SK-N-SH treated with all-trans-retinoic acid at 6 μM for 48 hours (cell line): ENCODE measurements at regions not wholly inside any gene's neighbourhood (a gene's known extent, or its start where the extent isn't known, plus 50 kb on each side); places are given as distances from the start of the nearest gene placed in this dataset.
A peak's percentile ranks its signal among the peaks of the same experiment; 100 is the strongest.

Source experiments
- ATAC-seq: fragments of 200-7000 bp; cut with Tn5 transposase; 3 replicates; pipeline ENCODE4 v1.9.1; 2020; ENCODE audit warnings: mild to moderate bottlenecking, moderate library complexity
- ARNTL ChIP-seq: fragments of 450-650 bp; formaldehyde crosslinking; IDR thresholded peaks from 2 replicates; pipeline ENCODE4 v1.5.0; 2020; ENCODE audit warnings: low read depth, mild to moderate bottlenecking, moderate library complexity, borderline replicate concordance
- BACH2 ChIP-seq: fragments of 250-450 bp; sonication (Bioruptor Pico); IDR thresholded peaks from 2 replicates; pipeline ENCODE4 v1.9.0; 2021; ENCODE audit warnings: mild to moderate bottlenecking, borderline replicate concordance
- CREB5 ChIP-seq: fragments of 250-450 bp; sonication (Bioruptor Pico); IDR thresholded peaks from 2 replicates; pipeline ENCODE4 v1.5.1; 2020; ENCODE audit warnings: low read depth, mild to moderate bottlenecking, moderate library complexity
- ESRRG ChIP-seq: fragments of 250-450 bp; sonication (Bioruptor Pico); IDR thresholded peaks from 2 replicates; pipeline ENCODE4 v1.6.1; 2021; ENCODE audit warnings: mild to moderate bottlenecking
- GLIS3 ChIP-seq: fragments of 250-450 bp; sonication (Bioruptor Pico); IDR thresholded peaks from 2 replicates; pipeline ENCODE4 v1.5.0; 2020; ENCODE audit warnings: mild to moderate bottlenecking, moderate library complexity
- ISL1 ChIP-seq: fragments of 250-450 bp; sonication (Bioruptor Pico); IDR thresholded peaks from 2 replicates; pipeline ENCODE4 v2.1.2; 2022; ENCODE audit warnings: mild to moderate bottlenecking, moderate library complexity
- OSR1 ChIP-seq: fragments of 250-450 bp; sonication (Bioruptor Pico); IDR thresholded peaks from 2 replicates; pipeline ENCODE4 v1.8.0; 2022; ENCODE audit warnings: moderate library complexity, mild to moderate bottlenecking, inconsistent platforms
- PPARA ChIP-seq: fragments of 250-450 bp; sonication (Bioruptor Pico); IDR thresholded peaks from 2 replicates; pipeline ENCODE4 v1.5.0; 2020; ENCODE audit warnings: mild to moderate bottlenecking, borderline replicate concordance
- SNAI2 ChIP-seq: fragments of 250-450 bp; sonication (Bioruptor Pico); IDR thresholded peaks from 2 replicates; pipeline ENCODE4 v1.5.0; 2020; ENCODE audit warnings: mild to moderate bottlenecking, moderate library complexity
- TCF4 ChIP-seq: fragments of 250-450 bp; sonication (Bioruptor Pico); IDR thresholded peaks from 2 replicates; pipeline ENCODE4 v1.8.0; 2021; ENCODE audit warnings: mild to moderate bottlenecking, moderate library complexity, borderline replicate concordance
- ZC3H10 ChIP-seq: fragments of 250-450 bp; sonication (Bioruptor Pico); IDR thresholded peaks from 2 replicates; pipeline ENCODE4 v1.5.1; 2021; ENCODE audit warnings: mild to moderate bottlenecking, moderate library complexity
- ZFP3 ChIP-seq: fragments of 250-450 bp; sonication (Bioruptor Pico); IDR thresholded peaks from 2 replicates; pipeline ENCODE4 v1.5.0; 2020; ENCODE audit warnings: mild to moderate bottlenecking, moderate library complexity
- ZFP30 ChIP-seq: fragments of 450-650 bp; formaldehyde crosslinking; IDR thresholded peaks from 2 replicates; pipeline ENCODE4 v1.5.0; 2022; ENCODE audit warnings: mild to moderate bottlenecking, moderate library complexity
- ZNF565 ChIP-seq: fragments of 450-650 bp; formaldehyde crosslinking; conservative IDR thresholded peaks from 2 replicates; pipeline ENCODE4 v1.5.0; 2020; ENCODE audit warnings: low read depth, mild to moderate bottlenecking, moderate library complexity
- ZNF70 ChIP-seq: fragments of 450-650 bp; formaldehyde crosslinking; IDR thresholded peaks from 2 replicates; pipeline ENCODE4 v1.5.0; 2020; ENCODE audit warnings: mild to moderate bottlenecking, moderate library complexity
- ZNF8 ChIP-seq: fragments of 450-650 bp; formaldehyde crosslinking; IDR thresholded peaks from 2 replicates; pipeline ENCODE4 v1.5.0; 2020; ENCODE audit warnings: mild to moderate bottlenecking, moderate library complexity
- TF ChIP-seq, protein P1 (sequence below): fragments of 250-450 bp; sonication (Bioruptor Pico); IDR thresholded peaks from 2 replicates; pipeline ENCODE4 v1.5.1; 2021; ENCODE audit warnings: mild to moderate bottlenecking, moderate library complexity
- TF ChIP-seq, protein P2 (sequence below): fragments of 250-450 bp; sonication (Bioruptor Pico); IDR thresholded peaks from 2 replicates; pipeline ENCODE4 v1.8.0; 2020; ENCODE audit warnings: mild to moderate bottlenecking, moderate library complexity, borderline replicate concordance
- TF ChIP-seq, protein P3 (sequence below): fragments of 250-450 bp; sonication (Bioruptor Pico); IDR thresholded peaks from 2 replicates; pipeline ENCODE4 v1.5.0; 2020; ENCODE audit warnings: mild to moderate bottlenecking, moderate library complexity

- TF ChIP-seq TCF4: no peak
- peak; percentile 69 for TF ChIP-seq ISL1
- TF ChIP-seq, all 23 proteins: peak for 1
- ATAC-seq: no peak
Measured at GRCh38 chr7:12138421-12138820, 72.7 kb upstream of the TMEM106B start.

- TF ChIP-seq ESRRG (no peak), GLIS3 (CRISPR knock-in tag) (no peak), SNAI2 (CRISPR knock-in tag) (no peak), ZFP30 (CRISPR knock-in tag) (no peak), ZNF70 (CRISPR knock-in tag) (no peak), ZFP3 (no peak), ZC3H10 (CRISPR knock-in tag) (no peak), CREB5 (CRISPR knock-in tag) (no peak), PPARA (CRISPR knock-in tag) (no peak)
- TF ChIP-seq, protein P1, sequence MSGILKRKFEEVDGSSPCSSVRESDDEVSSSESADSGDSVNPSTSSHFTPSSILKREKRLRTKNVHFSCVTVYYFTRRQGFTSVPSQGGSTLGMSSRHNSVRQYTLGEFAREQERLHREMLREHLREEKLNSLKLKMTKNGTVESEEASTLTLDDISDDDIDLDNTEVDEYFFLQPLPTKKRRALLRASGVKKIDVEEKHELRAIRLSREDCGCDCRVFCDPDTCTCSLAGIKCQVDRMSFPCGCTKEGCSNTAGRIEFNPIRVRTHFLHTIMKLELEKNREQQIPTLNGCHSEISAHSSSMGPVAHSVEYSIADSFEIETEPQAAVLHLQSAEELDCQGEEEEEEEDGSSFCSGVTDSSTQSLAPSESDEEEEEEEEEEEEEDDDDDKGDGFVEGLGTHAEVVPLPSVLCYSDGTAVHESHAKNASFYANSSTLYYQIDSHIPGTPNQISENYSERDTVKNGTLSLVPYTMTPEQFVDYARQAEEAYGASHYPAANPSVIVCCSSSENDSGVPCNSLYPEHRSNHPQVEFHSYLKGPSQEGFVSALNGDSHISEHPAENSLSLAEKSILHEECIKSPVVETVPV (CRISPR knock-in tag): no peak
Measured at GRCh38 chr7:12139416-12139815, 71.7 kb upstream of the TMEM106B start.

GRCh38 chr7:12146813-12147212 is 64.3 kb upstream of the TMEM106B start:
- ATAC-seq: no peak
- TF ChIP-seq ZNF565 (CRISPR knock-in tag) (no peak), CREB5 (CRISPR knock-in tag) (no peak), ZNF8 (CRISPR knock-in tag) (no peak), ESRRG (no peak), BACH2 (no peak), GLIS3 (CRISPR knock-in tag) (no peak), ZC3H10 (CRISPR knock-in tag) (no peak), ISL1 (no peak), PPARA (CRISPR knock-in tag) (no peak), ZFP3 (no peak), ZNF70 (CRISPR knock-in tag) (no peak), OSR1 (CRISPR knock-in tag) (no peak), ARNTL (CRISPR knock-in tag) (no peak)
- TF ChIP-seq, protein P2, sequence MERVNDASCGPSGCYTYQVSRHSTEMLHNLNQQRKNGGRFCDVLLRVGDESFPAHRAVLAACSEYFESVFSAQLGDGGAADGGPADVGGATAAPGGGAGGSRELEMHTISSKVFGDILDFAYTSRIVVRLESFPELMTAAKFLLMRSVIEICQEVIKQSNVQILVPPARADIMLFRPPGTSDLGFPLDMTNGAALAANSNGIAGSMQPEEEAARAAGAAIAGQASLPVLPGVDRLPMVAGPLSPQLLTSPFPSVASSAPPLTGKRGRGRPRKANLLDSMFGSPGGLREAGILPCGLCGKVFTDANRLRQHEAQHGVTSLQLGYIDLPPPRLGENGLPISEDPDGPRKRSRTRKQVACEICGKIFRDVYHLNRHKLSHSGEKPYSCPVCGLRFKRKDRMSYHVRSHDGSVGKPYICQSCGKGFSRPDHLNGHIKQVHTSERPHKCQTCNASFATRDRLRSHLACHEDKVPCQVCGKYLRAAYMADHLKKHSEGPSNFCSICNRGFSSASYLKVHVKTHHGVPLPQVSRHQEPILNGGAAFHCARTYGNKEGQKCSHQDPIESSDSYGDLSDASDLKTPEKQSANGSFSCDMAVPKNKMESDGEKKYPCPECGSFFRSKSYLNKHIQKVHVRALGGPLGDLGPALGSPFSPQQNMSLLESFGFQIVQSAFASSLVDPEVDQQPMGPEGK (CRISPR knock-in tag): no peak
- TF ChIP-seq, protein P1 (CRISPR knock-in tag): no peak
- TF ChIP-seq, protein P3, sequence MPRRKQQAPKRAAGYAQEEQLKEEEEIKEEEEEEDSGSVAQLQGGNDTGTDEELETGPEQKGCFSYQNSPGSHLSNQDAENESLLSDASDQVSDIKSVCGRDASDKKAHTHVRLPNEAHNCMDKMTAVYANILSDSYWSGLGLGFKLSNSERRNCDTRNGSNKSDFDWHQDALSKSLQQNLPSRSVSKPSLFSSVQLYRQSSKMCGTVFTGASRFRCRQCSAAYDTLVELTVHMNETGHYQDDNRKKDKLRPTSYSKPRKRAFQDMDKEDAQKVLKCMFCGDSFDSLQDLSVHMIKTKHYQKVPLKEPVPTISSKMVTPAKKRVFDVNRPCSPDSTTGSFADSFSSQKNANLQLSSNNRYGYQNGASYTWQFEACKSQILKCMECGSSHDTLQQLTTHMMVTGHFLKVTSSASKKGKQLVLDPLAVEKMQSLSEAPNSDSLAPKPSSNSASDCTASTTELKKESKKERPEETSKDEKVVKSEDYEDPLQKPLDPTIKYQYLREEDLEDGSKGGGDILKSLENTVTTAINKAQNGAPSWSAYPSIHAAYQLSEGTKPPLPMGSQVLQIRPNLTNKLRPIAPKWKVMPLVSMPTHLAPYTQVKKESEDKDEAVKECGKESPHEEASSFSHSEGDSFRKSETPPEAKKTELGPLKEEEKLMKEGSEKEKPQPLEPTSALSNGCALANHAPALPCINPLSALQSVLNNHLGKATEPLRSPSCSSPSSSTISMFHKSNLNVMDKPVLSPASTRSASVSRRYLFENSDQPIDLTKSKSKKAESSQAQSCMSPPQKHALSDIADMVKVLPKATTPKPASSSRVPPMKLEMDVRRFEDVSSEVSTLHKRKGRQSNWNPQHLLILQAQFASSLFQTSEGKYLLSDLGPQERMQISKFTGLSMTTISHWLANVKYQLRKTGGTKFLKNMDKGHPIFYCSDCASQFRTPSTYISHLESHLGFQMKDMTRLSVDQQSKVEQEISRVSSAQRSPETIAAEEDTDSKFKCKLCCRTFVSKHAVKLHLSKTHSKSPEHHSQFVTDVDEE: no peak
- TF ChIP-seq, all 23 proteins: peak for 0

More at GRCh38 chr7:12139416-12139815, 71.7 kb upstream of the TMEM106B start:
- no peak for ATAC-seq
